Lower leg skin (tissue), 4 donors: ENCODE measurements at regions not wholly inside any gene's neighbourhood (a gene's known extent, or its start where the extent isn't known, plus 50 kb on each side); places are given as distances from the start of the nearest gene placed in this dataset.

ENCODE experiments used
- DNase-seq, 2 donors: peaks; one replicate each; pipeline ENCODE4 v3.0.0-alpha.2; 2019; ENCODE audit warnings: low spot score in 2 of 2
- H3K4me3 ChIP-seq: fragments of 200-600 bp; sonication (generic); 2 replicates; pipeline ENCODE4 v1.5.1; 2017; ENCODE audit warnings: mild to moderate bottlenecking, low read depth; ENCODE audit not compliant: poor library complexity, severe bottlenecking
- POLR2A ChIP-seq, 2 donors: fragments of 450-650 bp; IDR thresholded peaks; one replicate each; pipeline ENCODE4 v1.6.1; 2016 to 2017; ENCODE audit warnings: antibody characterized with exemption in 2 of 2, mild to moderate bottlenecking in 1 of 2, moderate library complexity in 1 of 2
- whole genome bisulfite sequencing, 2 donors: methylation state at CpG; one replicate each; pipeline ENCODE4 v1.1.5; 2018; 5-methylcytosine and 5-hydroxymethylcytosine counted together
- intact Hi-C: fragments of 100-400 bp; cut with DNase I; formaldehyde crosslinking; loops from one replicate; pipeline ENCODE4 v1.15.0; 2023; ENCODE audit warnings: low total_unique reads
- TF ChIP-seq, protein P1 (sequence below), 3 donors: fragments of 450-650 bp; IDR thresholded peaks; one replicate each; pipeline ENCODE4 v1.5.1; 2016; ENCODE audit warnings: antibody characterized with exemption in 3 of 3, mild to moderate bottlenecking in 3 of 3, moderate library complexity in 2 of 3

DNA sequence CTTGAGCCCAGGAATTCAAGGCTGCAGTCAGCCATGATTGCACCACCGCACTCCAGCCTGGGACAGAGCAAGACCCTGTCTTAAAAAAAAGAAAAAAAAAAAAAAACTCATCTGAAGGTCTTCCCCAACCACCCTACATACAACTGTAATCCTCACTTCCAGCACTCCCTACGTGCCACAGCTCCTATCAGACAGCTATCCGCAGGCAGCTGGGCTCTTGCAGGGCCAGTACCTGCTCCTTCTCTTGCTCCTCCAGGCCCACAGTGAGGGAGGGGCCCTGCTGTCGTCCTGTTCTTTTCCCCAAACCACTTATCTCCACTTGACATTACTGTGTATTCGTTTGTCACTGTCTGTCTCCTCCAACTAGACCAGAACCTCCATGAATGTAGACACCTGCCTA is 156.1 kb upstream of the NECTIN1 start:
- intact Hi-C loops: no loop called here
- no peak for TF ChIP-seq POLR2A (IDR thresholded peaks at IDR 0.05)
- TF ChIP-seq, protein P1, sequence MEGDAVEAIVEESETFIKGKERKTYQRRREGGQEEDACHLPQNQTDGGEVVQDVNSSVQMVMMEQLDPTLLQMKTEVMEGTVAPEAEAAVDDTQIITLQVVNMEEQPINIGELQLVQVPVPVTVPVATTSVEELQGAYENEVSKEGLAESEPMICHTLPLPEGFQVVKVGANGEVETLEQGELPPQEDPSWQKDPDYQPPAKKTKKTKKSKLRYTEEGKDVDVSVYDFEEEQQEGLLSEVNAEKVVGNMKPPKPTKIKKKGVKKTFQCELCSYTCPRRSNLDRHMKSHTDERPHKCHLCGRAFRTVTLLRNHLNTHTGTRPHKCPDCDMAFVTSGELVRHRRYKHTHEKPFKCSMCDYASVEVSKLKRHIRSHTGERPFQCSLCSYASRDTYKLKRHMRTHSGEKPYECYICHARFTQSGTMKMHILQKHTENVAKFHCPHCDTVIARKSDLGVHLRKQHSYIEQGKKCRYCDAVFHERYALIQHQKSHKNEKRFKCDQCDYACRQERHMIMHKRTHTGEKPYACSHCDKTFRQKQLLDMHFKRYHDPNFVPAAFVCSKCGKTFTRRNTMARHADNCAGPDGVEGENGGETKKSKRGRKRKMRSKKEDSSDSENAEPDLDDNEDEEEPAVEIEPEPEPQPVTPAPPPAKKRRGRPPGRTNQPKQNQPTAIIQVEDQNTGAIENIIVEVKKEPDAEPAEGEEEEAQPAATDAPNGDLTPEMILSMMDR (IDR thresholded peaks at IDR 0.05): no peak
- H3K4me3 ChIP-seq: no peak overlapping the region
- DNase-seq: no peak
- WGBS, 2 donors: 70 to 84% methylated on average over 5 of the region's 5 CpGs

- no peak overlapping the region for H3K4me3 ChIP-seq
- intact Hi-C loops: no loop called here
- no peak for DNase-seq
- 88 to 97% methylated on average over 4 of the region's 4 CpGs for WGBS, 2 donors
- TF ChIP-seq, protein P1 (IDR thresholded peaks at IDR 0.05): no peak
- TF ChIP-seq POLR2A (IDR thresholded peaks at IDR 0.05): no peak
Measured at GRCh38 chr11:119882316-119882715, 153.3 kb upstream of the NECTIN1 start.

DNA sequence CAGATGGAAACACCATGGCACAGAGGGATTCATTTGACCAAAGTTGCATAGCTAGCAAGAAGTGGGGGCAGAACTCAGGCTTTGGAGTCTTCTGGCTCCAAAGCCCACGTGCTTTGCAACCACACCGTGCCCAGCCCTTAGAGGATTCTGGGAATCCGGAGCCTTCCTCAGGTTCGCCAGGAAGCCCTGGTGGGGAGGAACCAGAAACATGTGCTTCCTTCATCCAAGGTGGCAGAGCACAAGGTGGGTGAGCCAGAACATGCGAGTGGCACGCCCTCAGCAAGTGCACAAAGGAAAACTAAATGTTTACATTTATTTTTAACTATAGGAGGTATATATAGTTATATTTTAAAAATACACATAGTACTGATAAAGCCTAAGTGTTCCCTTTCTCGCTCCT is 151.9 kb upstream of the NECTIN1 start:
- no peak overlapping the region for H3K4me3 ChIP-seq
- WGBS, 2 donors: 58 to 64% methylated on average over 7 of the region's 7 CpGs
- DNase-seq: no peak
- TF ChIP-seq POLR2A (IDR thresholded peaks at IDR 0.05): no peak
- TF ChIP-seq, protein P1 (IDR thresholded peaks at IDR 0.05): no peak
- intact Hi-C loops: no loop called here

DNA sequence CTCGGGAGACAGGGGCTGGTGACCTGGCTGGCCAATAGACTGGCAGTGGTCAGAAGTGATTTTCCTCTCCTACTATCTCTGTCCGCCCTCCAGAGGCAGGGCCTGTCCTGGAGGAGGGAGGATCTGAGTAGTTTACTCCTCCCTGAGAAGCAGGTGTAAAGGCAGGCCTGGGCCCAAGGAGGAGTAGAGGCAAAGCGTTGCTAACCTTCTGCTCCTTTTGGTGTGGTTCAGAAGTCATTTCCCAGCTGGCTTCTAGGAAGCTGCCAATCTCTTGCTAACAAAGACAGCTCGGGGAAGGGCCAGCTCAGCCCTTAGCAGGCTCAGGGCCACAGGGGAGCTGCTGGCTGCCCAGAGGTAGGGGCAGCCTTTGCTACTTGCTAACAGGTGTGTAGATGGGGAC is 151.1 kb upstream of the NECTIN1 start:
- 73 to 81% methylated on average over 4 of the region's 4 CpGs for WGBS, 2 donors
- TF ChIP-seq, protein P1 (IDR thresholded peaks at IDR 0.05): no peak
- TF ChIP-seq POLR2A (IDR thresholded peaks at IDR 0.05): no peak
- no peak for DNase-seq
- H3K4me3 ChIP-seq: no peak overlapping the region
- intact Hi-C loops: no loop called here

DNA sequence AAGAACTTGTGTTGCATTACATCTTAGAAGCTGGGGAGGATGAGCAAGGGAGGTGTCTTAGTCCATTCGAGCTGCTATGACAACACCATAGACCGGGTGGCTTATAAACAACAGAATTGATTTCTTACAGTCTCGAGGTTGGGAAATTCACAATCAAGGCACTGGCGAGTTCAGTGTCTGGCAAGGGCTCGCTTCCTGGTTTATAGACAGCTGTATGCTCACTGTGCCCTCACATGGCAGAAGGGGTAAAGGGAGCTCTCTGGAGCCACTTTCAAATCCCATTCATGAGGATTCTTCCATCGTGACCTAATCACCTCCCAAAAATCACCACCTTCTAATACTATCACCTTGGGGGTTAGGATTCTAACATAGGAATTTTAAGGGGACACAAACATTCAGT is 150.0 kb upstream of the NECTIN1 start:
- no peak overlapping the region for H3K4me3 ChIP-seq
- 56 to 59% methylated on average over 6 of the region's 6 CpGs for WGBS, 2 donors
- no peak for DNase-seq
- intact Hi-C loops: no loop called here
- TF ChIP-seq, protein P1 (IDR thresholded peaks at IDR 0.05): no peak
- TF ChIP-seq POLR2A (IDR thresholded peaks at IDR 0.05): no peak

DNA sequence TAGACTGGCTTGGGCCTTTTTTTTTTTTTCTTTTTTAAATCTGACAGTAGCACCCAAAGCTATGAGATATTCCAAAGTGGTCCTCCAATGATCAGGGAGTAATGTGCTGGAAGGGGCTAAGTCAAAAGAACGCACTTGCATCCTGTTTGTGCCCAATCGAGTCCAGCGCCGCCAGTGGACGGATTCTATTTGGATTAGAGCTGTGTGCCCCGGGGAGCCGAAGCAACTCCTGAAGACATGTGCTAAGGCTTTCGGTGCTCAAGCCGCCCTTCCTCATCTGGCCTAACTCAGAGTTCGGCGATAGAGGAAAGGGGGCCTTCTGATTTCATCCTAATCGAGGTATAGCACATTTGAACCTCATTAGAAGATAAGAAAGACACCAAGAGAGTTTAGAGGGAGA is 147.8 kb upstream of the NECTIN1 start:
- no peak overlapping the region for H3K4me3 ChIP-seq
- intact Hi-C loops: no loop called here
- DNase-seq: no peak
- TF ChIP-seq, protein P1 (IDR thresholded peaks at IDR 0.05): no peak
- TF ChIP-seq POLR2A (IDR thresholded peaks at IDR 0.05): no peak
- WGBS, 2 donors: 89 to 93% methylated on average over 12 of the region's 12 CpGs
